ENCODE measurements at regions not wholly inside any gene's neighbourhood (a gene's known extent, or its start where the extent isn't known, plus 50 kb on each side); places are given as distances from the start of the nearest gene placed in this dataset.

DNA sequence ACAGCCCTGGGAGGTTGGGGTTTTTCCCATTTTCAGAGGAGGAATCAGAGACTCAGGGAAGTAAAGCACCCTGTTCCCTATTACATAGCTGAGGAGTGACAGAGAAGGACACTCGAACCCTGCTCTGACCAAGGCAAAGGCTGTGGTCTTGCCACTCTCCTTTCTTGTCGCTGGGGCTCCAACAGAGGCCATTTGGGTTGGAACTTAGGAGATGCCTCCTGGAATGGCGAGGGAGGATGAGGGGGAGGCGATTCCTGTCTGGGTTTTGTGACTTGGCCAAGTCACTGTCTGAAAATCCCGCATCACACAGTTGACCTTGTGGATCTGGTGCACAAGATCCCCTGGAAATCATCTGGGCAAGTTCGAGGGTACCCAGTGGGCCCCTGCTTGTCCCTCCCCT, 64.0 kb upstream of the HAND1 start:
- TF ChIP-seq, protein P1, sequence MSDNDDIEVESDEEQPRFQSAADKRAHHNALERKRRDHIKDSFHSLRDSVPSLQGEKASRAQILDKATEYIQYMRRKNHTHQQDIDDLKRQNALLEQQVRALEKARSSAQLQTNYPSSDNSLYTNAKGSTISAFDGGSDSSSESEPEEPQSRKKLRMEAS (IDR thresholded peaks at IDR 0.05) = no peak
- TF ChIP-seq, protein P2, sequence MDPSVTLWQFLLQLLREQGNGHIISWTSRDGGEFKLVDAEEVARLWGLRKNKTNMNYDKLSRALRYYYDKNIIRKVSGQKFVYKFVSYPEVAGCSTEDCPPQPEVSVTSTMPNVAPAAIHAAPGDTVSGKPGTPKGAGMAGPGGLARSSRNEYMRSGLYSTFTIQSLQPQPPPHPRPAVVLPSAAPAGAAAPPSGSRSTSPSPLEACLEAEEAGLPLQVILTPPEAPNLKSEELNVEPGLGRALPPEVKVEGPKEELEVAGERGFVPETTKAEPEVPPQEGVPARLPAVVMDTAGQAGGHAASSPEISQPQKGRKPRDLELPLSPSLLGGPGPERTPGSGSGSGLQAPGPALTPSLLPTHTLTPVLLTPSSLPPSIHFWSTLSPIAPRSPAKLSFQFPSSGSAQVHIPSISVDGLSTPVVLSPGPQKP (IDR thresholded peaks at IDR 0.05; ENCODE audit: low read depth, low read length) = no peak
- TF ChIP-seq MYC (IDR thresholded peaks at IDR 0.05; ENCODE audit: borderline replicate concordance, low read length) = no peak
- TF ChIP-seq, protein P3, sequence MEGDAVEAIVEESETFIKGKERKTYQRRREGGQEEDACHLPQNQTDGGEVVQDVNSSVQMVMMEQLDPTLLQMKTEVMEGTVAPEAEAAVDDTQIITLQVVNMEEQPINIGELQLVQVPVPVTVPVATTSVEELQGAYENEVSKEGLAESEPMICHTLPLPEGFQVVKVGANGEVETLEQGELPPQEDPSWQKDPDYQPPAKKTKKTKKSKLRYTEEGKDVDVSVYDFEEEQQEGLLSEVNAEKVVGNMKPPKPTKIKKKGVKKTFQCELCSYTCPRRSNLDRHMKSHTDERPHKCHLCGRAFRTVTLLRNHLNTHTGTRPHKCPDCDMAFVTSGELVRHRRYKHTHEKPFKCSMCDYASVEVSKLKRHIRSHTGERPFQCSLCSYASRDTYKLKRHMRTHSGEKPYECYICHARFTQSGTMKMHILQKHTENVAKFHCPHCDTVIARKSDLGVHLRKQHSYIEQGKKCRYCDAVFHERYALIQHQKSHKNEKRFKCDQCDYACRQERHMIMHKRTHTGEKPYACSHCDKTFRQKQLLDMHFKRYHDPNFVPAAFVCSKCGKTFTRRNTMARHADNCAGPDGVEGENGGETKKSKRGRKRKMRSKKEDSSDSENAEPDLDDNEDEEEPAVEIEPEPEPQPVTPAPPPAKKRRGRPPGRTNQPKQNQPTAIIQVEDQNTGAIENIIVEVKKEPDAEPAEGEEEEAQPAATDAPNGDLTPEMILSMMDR (IDR thresholded peaks at IDR 0.05) = no peak

Measured in A549 (cell line).